WERI-Rb-1 (cell line): ENCODE measurements at regions not wholly inside any gene's neighbourhood (a gene's known extent, or its start where the extent isn't known, plus 50 kb on each side); places are given as distances from the start of the nearest gene placed in this dataset.

ENCODE experiments used
- DNase-seq: peaks from one replicate; pipeline ENCODE4 v3.0.0-alpha.2; 2020
- H3K27ac ChIP-seq: fragments of 250-450 bp; sonication (Bioruptor Pico); 2 replicates; pipeline ENCODE4 v1.5.1; 2020; ENCODE audit warnings: mild to moderate bottlenecking, moderate library complexity
- H3K27me3 ChIP-seq: fragments of 250-450 bp; sonication (Bioruptor Pico); 2 replicates; pipeline ENCODE4 v1.5.1; 2021; ENCODE audit warnings: mild to moderate bottlenecking, low read depth, moderate library complexity; ENCODE audit not compliant: insufficient read depth, severe bottlenecking
- H3K36me3 ChIP-seq: fragments of 250-450 bp; sonication (Bioruptor Pico); 2 replicates; pipeline ENCODE4 v1.5.1; 2020; ENCODE audit warnings: mild to moderate bottlenecking, moderate library complexity
- H3K4me3 ChIP-seq: 2 replicates; pipeline ENCODE4 v1.5.1; 2011; ENCODE audit warnings: low read depth, mild to moderate bottlenecking, control low read depth, low read length
- H3K9me3 ChIP-seq: fragments of 250-450 bp; sonication (Bioruptor Pico); 2 replicates; pipeline ENCODE4 v1.5.1; 2021; ENCODE audit warnings: mild to moderate bottlenecking, moderate library complexity; ENCODE audit not compliant: severe bottlenecking
- CTCF ChIP-seq: IDR thresholded peaks from 2 replicates; pipeline ENCODE4 v1.5.1; 2011; ENCODE audit warnings: low read depth, mild to moderate bottlenecking, control low read depth, inconsistent platforms, low read length

GRCh38 chr15:96827981-96828380, 497.5 kb downstream of the NR2F2 start:
- TF ChIP-seq CTCF: no peak
- peaks cover 33% of the 10 kb centered on the region for H3K27me3 ChIP-seq
- no peaks in the 10 kb centered on the region for H3K9me3 ChIP-seq
- H3K4me3 ChIP-seq: no peak overlapping the region
- no peaks in the 10 kb centered on the region for H3K36me3 ChIP-seq
- no peak for DNase-seq
- no peak overlapping the region for H3K27ac ChIP-seq

- Histone ChIP-seq H3K4me3 (no peak overlapping the region), H3K36me3 (no peaks in the 10 kb centered on the region), H3K9me3 (no peaks in the 10 kb centered on the region), H3K27ac (no peak overlapping the region), H3K27me3 (peaks cover 61% of the 10 kb centered on the region)
- TF ChIP-seq CTCF: no peak
- DNase-seq: no peak
These were observed 506.9 kb downstream of the NR2F2 start for GRCh38 chr15:96837241-96837970.

- peaks cover 54% of the 10 kb centered on the region for H3K27me3 ChIP-seq
- H3K36me3 ChIP-seq: no peaks in the 10 kb centered on the region
- no peak for DNase-seq
- no peak for TF ChIP-seq CTCF
- no peak overlapping the region for H3K27ac ChIP-seq
- no peaks in the 10 kb centered on the region for H3K9me3 ChIP-seq
- no peak overlapping the region for H3K4me3 ChIP-seq
These were observed 507.6 kb downstream of the NR2F2 start for GRCh38 chr15:96838081-96838480.

GRCh38 chr15:96849271-96849900, 518.9 kb downstream of the NR2F2 start:
- DNase-seq: no peak
- TF ChIP-seq CTCF: no peak
- H3K9me3 ChIP-seq: no peaks in the 10 kb centered on the region
- H3K27ac ChIP-seq: no peak overlapping the region
- H3K4me3 ChIP-seq: no peak overlapping the region
- H3K27me3 ChIP-seq: peaks cover 30% of the 10 kb centered on the region
- no peaks in the 10 kb centered on the region for H3K36me3 ChIP-seq

GRCh38 chr15:96851613-96852012, 521.1 kb downstream of the NR2F2 start:
- Histone ChIP-seq H3K9me3 (no peaks in the 10 kb centered on the region), H3K36me3 (no peaks in the 10 kb centered on the region), H3K4me3 (no peak overlapping the region), H3K27ac (no peak overlapping the region), H3K27me3 (peaks cover 20% of the 10 kb centered on the region)
- no peak for DNase-seq
- no peak for TF ChIP-seq CTCF
